HepG2 (cell line): ENCODE measurements at regions not wholly inside any gene's neighbourhood (a gene's known extent, or its start where the extent isn't known, plus 50 kb on each side); places are given as distances from the start of the nearest gene placed in this dataset.

Experiments
- ATAC-seq: fragments of 200-7000 bp; cut with Tn5 transposase; 3 replicates; pipeline ENCODE4 v1.9.1; 2020; ENCODE audit warnings: mild to moderate bottlenecking, moderate library complexity
- BruUV-seq: library from RNA; stranded (reverse); fragments of 400-500 nt; replicated peaks from 2 replicates; lab custom pipeline; 2021; lab: Mats Ljungman, UMichigan
- CTCF ChIA-PET: fragments of 300-600 bp; formaldehyde crosslinking; extraction: SDS; loops from one replicate; lab custom pipeline; 2021; ENCODE audit warnings: low total read pairs, inconsistent platforms, low intra/inter-chr PET ratio; lab: Yijun Ruan, JAX
- POLR2A ChIA-PET: fragments of 350-600 bp; sonication (Branson Sonifier 250); formaldehyde crosslinking; loops from one replicate; lab custom pipeline; 2020; ENCODE audit warnings: antibody characterized with exemption, inconsistent platforms; lab: Yijun Ruan, JAX
- DNase-seq: peaks from one replicate; pipeline ENCODE4 v3.0.0-alpha.2; 2015; ENCODE audit warnings: low spot score
- FAIRE-seq: peaks from 3 replicates; lab custom pipeline; 2011; peaks lifted over from hg19 to GRCh38; lab: Jason Lieb, UNC
- H2AFZ ChIP-seq: one replicate; pipeline ENCODE4 v1.6.1; 2011; ENCODE audit warnings: low read length, inconsistent platforms
- H3K27ac ChIP-seq: fragments of 300-600 bp; 3 replicates; pipeline ENCODE4 v1.8.0; 2011; ENCODE audit warnings: mixed run types, mild to moderate bottlenecking, mixed read lengths, low read length, inconsistent platforms; ENCODE audit not compliant: insufficient read depth; ENCODE audit errors: extremely low read length
- H3K27me3 ChIP-seq, 2 experiments: fragments of 200-600 bp in 1 of 2; 2 replicates in 1 of 2; 3 replicates in 1 of 2; pipeline versions ENCODE4 v1.6.0 to v1.8.0; 2011; ENCODE audit warnings: low read length in 2 of 2, mild to moderate bottlenecking in 2 of 2, moderate library complexity in 2 of 2, inconsistent platforms in 1 of 2; ENCODE audit not compliant: insufficient read depth in 2 of 2, control insufficient read depth in 1 of 2
- H3K36me3 ChIP-seq, 2 experiments: fragments of 200-600 bp in 1 of 2; replicated peaks in 1 of 2; 2 replicates in 1 of 2; 3 replicates in 1 of 2; pipeline versions ENCODE4 v1.5.1 to v1.8.0; 2011; ENCODE audit warnings: low read length in 2 of 2, inconsistent platforms in 1 of 2; ENCODE audit not compliant: insufficient read depth in 2 of 2, control insufficient read depth in 1 of 2
- H3K4me1 ChIP-seq: 2 replicates; pipeline ENCODE4 v1.5.1; 2012; ENCODE audit warnings: low read length, inconsistent platforms; ENCODE audit not compliant: insufficient read depth
- H3K4me2 ChIP-seq: 2 replicates; pipeline ENCODE4 v1.6.0; 2011; ENCODE audit warnings: low read depth, low read length, inconsistent platforms
- H3K4me3 ChIP-seq, 3 experiments: fragments of 200-600 bp in 1 of 3; sonication (generic), shearing (Covaris generic) in 1 of 3; replicated peaks in 1 of 3; 2 replicates each; pipeline ENCODE4 v1.5.1; 2011 to 2016; ENCODE audit warnings: low read length in 3 of 3, inconsistent platforms in 2 of 3, low read depth in 2 of 3, mild to moderate bottlenecking in 2 of 3, control low read depth in 1 of 3, mixed read lengths in 1 of 3; ENCODE audit not compliant: insufficient read depth in 1 of 3
- H3K79me2 ChIP-seq: one replicate; pipeline ENCODE4 v1.6.1; 2011; ENCODE audit warnings: low read length, inconsistent platforms; ENCODE audit not compliant: insufficient read depth
- H3K9ac ChIP-seq: 2 replicates; pipeline ENCODE4 v1.6.0; 2011; ENCODE audit warnings: mild to moderate bottlenecking, low read depth, low read length, inconsistent platforms; ENCODE audit not compliant: insufficient read depth
- H3K9me3 ChIP-seq: 2 replicates; pipeline ENCODE4 v1.5.1; 2012; ENCODE audit warnings: mild to moderate bottlenecking, low read length
- H4K20me1 ChIP-seq: 2 replicates; pipeline ENCODE4 v1.6.0; 2011; ENCODE audit warnings: inconsistent platforms, mild to moderate bottlenecking, low read length, moderate library complexity; ENCODE audit not compliant: insufficient read depth
- BCL6 ChIP-seq: IDR thresholded peaks from 2 replicates; pipeline ENCODE4 v1.6.1; 2016; ENCODE audit warnings: missing genetic modification reagents, missing compliant biosample characterization
- BHLHE40 ChIP-seq: IDR thresholded peaks from 2 replicates; pipeline ENCODE4 v1.6.1; 2011; ENCODE audit warnings: low read length, improper control_type of control experiment
- GFI1 ChIP-seq: sonication (generic); formaldehyde crosslinking; IDR thresholded peaks from 2 replicates; pipeline ENCODE4 v1.5.0; 2020; ENCODE audit warnings: missing genetic modification reagents, mild to moderate bottlenecking, borderline replicate concordance
- MAZ ChIP-seq, 2 experiments: sonication (generic) in 1 of 2; formaldehyde crosslinking in 1 of 2; IDR thresholded peaks; 2 replicates each; pipeline versions ENCODE4 v1.5.0 to v1.6.1; 2012 to 2020; ENCODE audit warnings: low read depth in 2 of 2, mild to moderate bottlenecking in 2 of 2, borderline replicate concordance in 1 of 2, improper control_type of control experiment in 1 of 2, low read length in 1 of 2, missing genetic modification reagents in 1 of 2, moderate library complexity in 1 of 2
- SIN3B ChIP-seq: fragments of 150-350 bp; IDR thresholded peaks from 2 replicates; pipeline ENCODE4 v1.6.1; 2014; ENCODE audit warnings: low read length
- TMF1 ChIP-seq: sonication (generic); formaldehyde crosslinking; IDR thresholded peaks from 2 replicates; pipeline ENCODE4 v1.8.1; 2022; ENCODE audit warnings: low read depth, missing genetic modification reagents
- ZNF296 ChIP-seq: sonication (generic); formaldehyde crosslinking; conservative IDR thresholded peaks from 2 replicates; pipeline ENCODE4 v1.5.0; 2020; ENCODE audit warnings: mild to moderate bottlenecking, missing genetic modification reagents
- ZNF382 ChIP-seq: sonication (generic); formaldehyde crosslinking; IDR thresholded peaks from 2 replicates; pipeline ENCODE4 v1.5.0; 2020; ENCODE audit warnings: missing genetic modification reagents, mild to moderate bottlenecking, borderline replicate concordance
- ZNF484 ChIP-seq: sonication (generic); formaldehyde crosslinking; IDR thresholded peaks from 2 replicates; pipeline ENCODE4 v1.5.1; 2020; ENCODE audit warnings: mild to moderate bottlenecking, low read depth, missing genetic modification reagents, borderline replicate concordance
- ZNF496 ChIP-seq: sonication (generic); formaldehyde crosslinking; IDR thresholded peaks from 2 replicates; pipeline ENCODE4 v1.8.1; 2023; ENCODE audit warnings: mild to moderate bottlenecking, moderate library complexity, missing genetic modification reagents; ENCODE audit not compliant: insufficient replicate concordance
- ZNF558 ChIP-seq: sonication (generic); formaldehyde crosslinking; IDR thresholded peaks from 2 replicates; pipeline ENCODE4 v1.9.0; 2022; ENCODE audit warnings: mild to moderate bottlenecking, missing genetic modification reagents, borderline replicate concordance
- ZNF768 ChIP-seq: sonication (generic); formaldehyde crosslinking; IDR thresholded peaks from 2 replicates; pipeline ENCODE4 v1.4.0; 2020; ENCODE audit warnings: missing genetic modification reagents
- WGBS: methylation state at CpG from one replicate; pipeline ENCODE4 v1.1.6; 2017; ENCODE audit warnings: low lambda C conversion rate; 5-methylcytosine and 5-hydroxymethylcytosine counted together
- in situ Hi-C: cut with HindIII; loops from 2 replicates; pipeline ENCODE4 v1.10.0; 2017; ENCODE audit warnings: low pct_unique_long_range_greater_than_20kb; ENCODE audit not compliant: extremely low pct_ligation_motif_present
- intact Hi-C: fragments of 100-400 bp; cut with micrococcal nuclease; formaldehyde crosslinking; loops from one replicate; pipeline ENCODE4 v1.10.0; 2022; ENCODE audit not compliant: unreplicated experiment
- TF ChIP-seq, protein P1 (sequence below): sonication (generic); formaldehyde crosslinking; IDR thresholded peaks from 2 replicates; pipeline ENCODE4 v1.5.0; 2020; ENCODE audit warnings: missing genetic modification reagents

DNA sequence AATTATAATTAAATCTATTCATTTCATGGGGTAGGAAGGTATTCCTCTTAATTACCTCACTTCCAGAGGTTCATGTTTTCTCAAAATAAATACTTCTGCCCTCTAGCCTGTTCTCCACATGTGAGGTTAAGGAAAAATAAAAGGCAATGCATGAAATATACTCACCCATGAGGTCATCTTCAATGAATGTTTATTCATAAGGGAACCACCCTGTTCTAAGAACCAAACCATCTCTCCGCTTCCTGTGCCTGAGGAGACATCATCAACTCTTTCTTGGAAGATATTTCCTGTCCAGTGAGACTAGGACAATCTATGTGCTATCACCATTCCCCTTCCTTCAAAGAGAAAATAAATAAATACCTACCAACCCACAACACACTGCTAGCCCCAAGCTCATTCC, 513.7 kb upstream of the PLXNA2 start (continued):
- no peak for TF ChIP-seq BCL6 (CRISPR knock-in tag)

DNA sequence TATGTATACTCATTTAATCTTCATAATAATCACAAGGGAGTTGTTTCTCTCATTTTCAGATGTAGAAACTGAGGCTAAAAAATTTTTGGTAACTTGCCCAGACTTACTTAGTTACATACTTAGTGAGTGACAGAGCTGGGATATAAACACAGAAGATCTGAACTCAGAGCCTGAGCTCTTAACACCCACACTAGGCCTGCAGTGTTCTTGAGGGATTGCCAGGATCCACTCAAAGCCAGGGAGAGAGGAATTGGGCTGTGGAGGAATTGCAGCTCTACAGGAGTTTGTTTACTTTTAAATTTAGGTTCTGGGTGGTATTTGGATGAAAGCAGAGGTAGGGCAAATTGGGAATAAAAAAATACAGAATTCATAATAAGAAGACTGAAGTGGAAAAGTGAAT, 515.1 kb upstream of the PLXNA2 start:
- in situ Hi-C loops: no loop called here

DNA sequence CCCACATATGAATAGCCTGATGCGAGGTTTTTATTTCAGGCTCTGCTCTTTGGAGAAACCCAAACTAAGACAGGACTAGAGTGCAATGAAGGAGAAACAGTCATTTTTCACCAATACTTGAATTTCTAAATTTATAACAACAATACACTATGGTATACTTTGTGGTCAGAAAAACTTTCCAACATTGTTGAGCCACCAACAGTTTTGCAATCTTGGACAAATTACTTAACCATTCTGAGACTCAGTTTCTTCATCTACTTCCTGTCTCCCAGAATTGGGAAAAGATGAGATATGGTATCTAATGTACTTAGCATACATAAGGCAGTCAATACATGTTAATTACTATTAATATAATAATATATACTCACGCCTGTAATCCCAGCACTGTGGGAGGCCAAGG, 519.8 kb upstream of the PLXNA2 start:
- BruUV-seq: no TSS peak
- Histone ChIP-seq H3K4me3 (no peak overlapping the region), H3K9me3 (no peaks in the 10 kb centered on the region), H3K27ac (no peak overlapping the region), H3K36me3 (no peaks in the 10 kb centered on the region), H3K4me2 (no peak overlapping the region), H3K9ac (no peak overlapping the region), H3K79me2 (no peaks in the 10 kb centered on the region), H3K27me3 (no peaks in the 10 kb centered on the region), H3K4me1 (no peaks in the 10 kb centered on the region), H4K20me1 (no peaks in the 10 kb centered on the region), H2AFZ (no peak overlapping the region)
- FAIRE-seq (no peak), ATAC-seq (no peak), DNase-seq (no peak)
- WGBS: 30% methylated on average over 2 of the region's 2 CpGs
- in situ Hi-C loops: no loop called here
- no peak for TF ChIP-seq ZNF296
- TF ChIP-seq ZNF382: no peak
- no peak for TF ChIP-seq ZNF496
- no peak for TF ChIP-seq ZNF558 (CRISPR knock-in tag)
- TF ChIP-seq MAZ (IDR thresholded peaks at IDR 0.05; ENCODE audit: borderline replicate concordance, low read depth, low read length): no peak
- TF ChIP-seq MAZ (CRISPR knock-in tag; IDR thresholded peaks at IDR 0.05; ENCODE audit: low read depth): no peak
- TF ChIP-seq ZNF768 (CRISPR knock-in tag): no peak
- no peak for TF ChIP-seq ZNF484 (CRISPR knock-in tag)
- TF ChIP-seq TMF1: no peak
- TF ChIP-seq GFI1 (CRISPR knock-in tag): no peak
- TF ChIP-seq, protein P1, sequence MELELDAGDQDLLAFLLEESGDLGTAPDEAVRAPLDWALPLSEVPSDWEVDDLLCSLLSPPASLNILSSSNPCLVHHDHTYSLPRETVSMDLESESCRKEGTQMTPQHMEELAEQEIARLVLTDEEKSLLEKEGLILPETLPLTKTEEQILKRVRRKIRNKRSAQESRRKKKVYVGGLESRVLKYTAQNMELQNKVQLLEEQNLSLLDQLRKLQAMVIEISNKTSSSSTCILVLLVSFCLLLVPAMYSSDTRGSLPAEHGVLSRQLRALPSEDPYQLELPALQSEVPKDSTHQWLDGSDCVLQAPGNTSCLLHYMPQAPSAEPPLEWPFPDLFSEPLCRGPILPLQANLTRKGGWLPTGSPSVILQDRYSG (CRISPR knock-in tag): no peak
- CTCF ChIA-PET: no interaction called here
- POLR2A ChIA-PET: no interaction called here
- intact Hi-C loops: no loop called here

More for the DNA sequence above, 515.1 kb upstream of the PLXNA2 start:
- intact Hi-C loops: no loop called here
- Histone ChIP-seq H3K9ac (no peak overlapping the region), H3K27me3 (no peaks in the 10 kb centered on the region), H4K20me1 (no peaks in the 10 kb centered on the region), H3K4me2 (no peak overlapping the region), H3K27ac (no peak overlapping the region), H3K9me3 (no peaks in the 10 kb centered on the region), H3K36me3 (no peaks in the 10 kb centered on the region), H3K79me2 (no peaks in the 10 kb centered on the region), H3K4me3 (no peak overlapping the region), H2AFZ (no peak overlapping the region), H3K4me1 (no peaks in the 10 kb centered on the region)
- TF ChIP-seq BHLHE40: no peak
- TF ChIP-seq SIN3B: no peak
- no TSS peak for BruUV-seq
- ATAC-seq (no peak), DNase-seq (no peak), FAIRE-seq (no peak)
- CTCF ChIA-PET: no interaction called here
- POLR2A ChIA-PET: no interaction called here
